Germinal center (tissue), 1 donor: ENCODE measurements at regions not wholly inside any gene's neighbourhood (a gene's known extent, or its start where the extent isn't known, plus 50 kb on each side); places are given as distances from the start of the nearest gene placed in this dataset.

Experiments
- DNase-seq: peaks from one replicate; pipeline ENCODE4 v3.0.0; 2012; ENCODE audit warnings: mixed read lengths, low spot score

DNA sequence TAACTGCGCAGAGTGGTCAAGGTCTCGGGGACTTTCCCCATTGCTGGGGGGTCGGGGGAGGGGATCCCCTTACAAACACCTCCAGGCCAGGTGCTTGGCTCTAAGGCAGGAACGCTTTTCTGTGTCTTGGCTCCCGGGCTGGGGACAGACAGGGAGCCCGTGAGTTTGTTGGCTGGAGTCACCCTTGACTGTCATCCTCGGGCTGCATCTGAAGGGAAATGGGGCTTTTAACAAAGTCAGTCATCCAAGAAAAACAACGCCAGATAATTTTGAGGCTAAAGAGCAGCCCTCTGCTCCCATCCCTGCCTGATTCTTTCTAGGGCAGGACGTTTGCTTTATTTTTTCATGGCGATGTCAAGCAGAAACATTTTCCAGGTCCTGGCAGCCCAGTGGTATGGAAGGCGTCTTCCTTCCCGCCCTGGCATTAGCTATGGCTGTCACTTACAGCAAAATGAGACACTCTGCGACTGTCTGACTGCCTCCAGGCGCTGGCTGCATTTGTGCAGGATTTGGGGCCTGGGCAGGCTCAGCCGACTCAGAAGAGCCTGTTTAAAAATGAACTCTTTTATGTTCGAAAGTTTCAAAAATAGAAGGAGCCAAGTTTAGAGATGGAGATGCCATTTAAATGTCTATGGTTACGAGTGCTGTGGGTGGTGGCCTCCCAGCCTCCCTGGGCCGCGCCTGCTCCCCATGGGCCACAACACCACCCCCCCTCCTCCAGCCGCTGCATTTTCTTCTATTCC is 54.7 kb upstream of the TNS3 start:
- DNase-seq: no peak

DNA sequence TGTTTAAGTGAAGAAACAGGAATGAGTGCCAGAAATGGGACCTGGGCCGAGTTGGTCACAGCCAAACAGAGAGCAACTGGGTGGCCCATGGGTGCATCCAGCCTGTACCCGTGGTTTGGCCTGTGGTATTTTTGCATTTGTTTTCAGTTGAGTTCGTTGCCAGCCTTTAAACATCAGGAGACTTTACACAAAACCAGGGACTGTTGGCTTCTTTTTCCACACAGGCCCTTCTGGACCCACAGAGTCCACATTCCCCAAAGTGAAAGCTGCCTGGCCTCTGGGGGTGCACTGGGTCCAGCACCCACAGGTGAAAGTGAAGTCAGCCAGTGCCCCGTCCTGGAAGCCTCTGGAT is 54.1 kb upstream of the TNS3 start:
- no peak for DNase-seq

DNA sequence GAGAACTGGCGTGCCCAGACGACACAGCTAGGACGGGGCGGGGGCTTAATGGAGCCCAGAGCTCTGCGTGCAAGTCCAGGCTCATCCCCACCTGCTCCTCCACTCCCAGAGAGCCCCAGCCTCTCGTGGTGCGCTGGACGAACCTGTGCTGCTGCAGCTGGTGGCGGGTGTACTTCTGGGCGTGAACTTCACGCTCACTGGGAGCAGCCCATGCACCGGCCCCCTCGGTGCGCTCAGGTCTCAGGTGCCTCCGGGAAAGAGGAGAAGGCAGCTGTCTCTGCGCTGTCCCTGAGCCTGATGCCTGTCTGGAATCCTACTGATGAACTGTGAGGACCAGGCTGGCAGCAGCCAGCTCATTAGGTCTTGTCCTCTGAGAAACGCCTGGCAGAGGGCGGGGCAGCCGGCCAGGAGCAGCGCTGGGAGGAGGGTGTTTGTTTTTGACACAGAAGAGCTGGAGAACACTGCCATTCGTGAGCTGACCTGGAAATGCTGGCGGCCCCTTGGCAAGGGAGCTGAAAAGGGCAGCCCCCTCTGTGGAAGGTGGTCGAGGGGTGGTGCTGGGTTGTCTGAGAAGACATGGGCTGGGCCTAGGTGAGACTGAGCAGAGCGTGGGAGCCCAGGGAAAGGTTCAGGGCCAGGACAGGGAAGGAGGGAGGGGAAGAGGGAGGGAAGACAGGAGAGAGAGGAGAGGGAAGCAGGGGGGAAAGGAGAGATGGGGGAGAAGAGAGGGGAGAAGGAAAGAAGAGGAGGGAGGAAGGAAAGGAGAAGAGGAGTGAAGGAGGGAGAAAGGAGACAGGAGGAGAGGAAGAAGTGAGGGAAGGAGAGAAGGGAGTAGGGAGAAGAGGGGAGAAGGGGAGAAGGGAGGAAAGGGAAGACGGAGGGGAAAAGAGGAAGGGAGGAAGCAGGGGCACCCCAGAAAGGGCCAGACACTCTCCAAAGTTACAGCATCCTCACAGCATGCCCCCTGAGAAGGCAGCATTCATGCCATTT is 53.5 kb upstream of the TNS3 start:
- DNase-seq: no peak

DNA sequence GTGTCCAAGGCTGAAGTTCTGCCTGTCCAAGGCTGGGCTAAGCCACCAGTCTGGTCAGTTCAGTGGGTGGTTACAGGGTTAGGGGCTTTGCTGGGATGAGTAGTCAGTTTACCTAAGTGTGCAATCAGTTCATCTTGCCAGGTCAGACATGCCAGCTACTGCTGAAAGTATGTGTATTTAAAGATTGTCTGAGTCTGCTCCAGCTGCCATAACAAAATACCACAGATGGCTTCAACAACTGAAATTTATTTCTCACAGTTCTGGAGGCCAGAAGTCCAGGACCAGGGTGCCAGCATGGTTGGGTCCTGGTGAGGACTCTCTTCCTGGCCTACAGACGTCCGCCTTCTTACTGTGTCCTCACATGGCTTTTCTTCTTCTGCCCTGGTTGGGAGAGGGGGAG is 52.4 kb upstream of the TNS3 start:
- no peak for DNase-seq

DNA sequence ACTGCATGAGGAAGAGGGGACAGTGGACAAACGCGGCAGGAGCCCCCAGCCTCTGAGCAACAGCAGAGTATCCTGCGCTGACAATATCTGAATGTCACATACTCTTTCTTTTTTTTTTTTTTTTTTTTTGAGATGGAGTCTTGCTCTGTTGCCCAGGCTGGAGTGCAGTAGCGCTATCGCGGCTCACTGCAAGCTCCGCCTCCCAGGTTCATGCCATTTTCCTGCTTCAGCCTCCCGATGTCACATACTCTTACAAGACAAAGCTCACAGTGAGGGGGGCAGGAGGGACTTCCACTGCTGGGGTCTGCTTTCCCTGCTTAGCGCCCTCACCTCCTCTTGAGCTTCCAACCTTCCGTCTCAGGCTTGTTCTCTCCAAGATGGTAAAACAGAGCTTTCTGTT is 51.2 kb upstream of the TNS3 start:
- no peak for DNase-seq
